Hematopoietic multipotent progenitor cell treated with erythropoietin and hydrocortisone succinate and interleukin-3 and kit ligand, for 8 days (in vitro differentiated cells): ENCODE measurements at regions not wholly inside any gene's neighbourhood (a gene's known extent, or its start where the extent isn't known, plus 50 kb on each side); places are given as distances from the start of the nearest gene placed in this dataset.

Experiments used
- DNase-seq: peaks from one replicate; pipeline ENCODE4 v3.0.0-alpha.2; 2015

DNA sequence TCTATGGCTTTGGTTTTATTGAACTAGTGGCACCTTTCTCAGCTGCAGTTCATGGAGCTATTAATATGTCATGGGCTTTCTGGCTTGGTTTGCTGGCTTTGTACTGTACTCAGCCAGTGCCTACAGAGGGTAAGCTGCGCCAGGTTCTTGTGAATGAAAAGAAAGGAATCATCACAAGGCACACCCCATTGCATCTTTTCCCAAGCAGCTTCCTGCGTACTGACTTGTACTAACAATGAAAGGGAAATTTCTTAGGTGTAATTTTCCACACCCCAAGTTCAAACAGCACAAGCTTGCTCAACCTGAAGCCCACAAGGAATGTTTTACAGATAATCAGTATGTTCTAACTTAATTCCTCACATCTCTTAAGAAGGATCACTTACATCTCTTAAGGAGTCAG lies 78.0 kb upstream of the TNFSF18 start:
- no peak for DNase-seq

- DNase-seq: no peak
Observed at GRCh38 chr1:173127369-173128307, 76.9 kb upstream of the TNFSF18 start.

DNA sequence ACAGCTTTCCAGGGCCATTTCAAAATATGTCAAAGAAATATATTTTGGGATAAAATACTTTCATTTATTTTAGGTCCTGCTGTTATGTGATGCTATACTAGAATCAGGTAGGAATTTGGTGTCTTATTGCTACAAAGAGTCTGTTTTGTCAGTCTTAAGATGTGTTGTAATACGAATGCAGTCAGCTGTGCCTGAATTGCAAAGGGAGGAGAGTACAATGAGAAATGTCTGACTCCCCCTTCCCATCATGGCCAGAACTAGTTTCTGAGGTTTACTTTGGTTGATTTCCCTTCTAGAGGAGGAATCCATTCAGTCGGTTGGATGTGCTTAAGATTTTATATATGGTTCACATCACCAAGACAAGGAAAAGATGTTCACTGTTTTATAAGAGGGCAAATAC lies 75.7 kb upstream of the TNFSF18 start:
- no peak for DNase-seq

DNA sequence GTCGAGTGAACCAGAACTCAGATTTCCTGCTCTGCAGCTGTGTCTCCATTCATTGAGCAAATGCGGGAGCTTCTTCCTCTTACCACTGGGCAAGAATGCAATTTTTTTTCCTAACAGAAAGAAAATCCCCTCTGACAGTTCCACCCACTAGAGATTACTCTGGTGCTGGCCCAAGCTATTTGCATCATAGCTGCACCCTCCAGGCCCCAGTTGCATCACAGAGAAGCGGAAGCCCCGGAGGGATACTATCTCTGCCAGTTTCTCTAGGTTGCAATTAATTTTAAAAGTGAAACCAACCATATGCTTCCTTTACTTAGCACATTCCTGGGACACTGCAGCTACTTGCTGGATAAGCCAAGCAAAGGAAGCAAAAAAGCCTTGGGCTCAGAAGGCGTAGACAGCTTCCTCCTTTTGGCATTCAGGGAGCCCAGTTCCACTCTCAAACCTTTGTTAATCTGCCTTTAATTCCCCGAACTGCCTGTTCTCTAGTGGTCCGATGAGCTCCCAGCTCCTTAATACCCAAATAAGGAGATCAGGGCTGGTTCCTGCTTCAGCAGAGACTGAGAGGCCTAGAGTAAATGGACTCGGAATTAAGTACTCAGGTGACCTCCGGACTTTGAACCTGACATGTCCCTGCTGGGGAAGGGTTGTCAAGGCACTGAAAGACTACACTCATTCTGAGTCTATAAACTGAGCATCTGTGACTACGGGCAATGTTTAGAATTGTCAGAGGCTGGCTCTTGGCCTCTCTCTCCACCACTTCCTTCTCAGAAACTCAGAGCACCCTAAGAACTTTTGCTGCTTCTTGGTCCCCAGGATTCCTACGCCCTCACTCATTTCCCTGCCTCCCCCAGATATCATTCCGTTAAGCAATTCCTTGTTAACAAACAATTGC lies 72.5 kb upstream of the TNFSF18 start:
- peak; percentile 22 for DNase-seq

- DNase-seq: no peak
Observed at GRCh38 chr1:173122344-173122935, 71.7 kb upstream of the TNFSF18 start.

DNA sequence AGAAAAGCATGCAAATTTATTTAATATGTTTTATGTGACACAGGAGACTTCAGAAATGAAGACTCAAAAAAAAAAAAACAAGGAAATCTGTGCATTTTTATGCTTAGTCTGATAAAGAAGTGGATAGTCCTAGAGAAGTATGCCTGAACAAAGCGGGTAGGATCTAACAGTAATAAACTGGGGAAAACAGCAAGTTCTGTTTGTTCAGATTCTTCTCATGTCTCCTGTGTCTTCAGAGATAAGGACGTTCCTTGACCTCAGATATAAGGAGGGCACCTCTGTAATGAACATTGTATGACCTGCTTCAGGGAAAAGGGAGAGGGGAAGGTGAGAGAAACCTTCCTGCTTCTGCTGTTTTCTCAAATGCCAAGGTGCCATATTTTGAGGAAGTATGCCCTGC lies 67.7 kb upstream of the TNFSF18 start:
- no peak for DNase-seq

DNA sequence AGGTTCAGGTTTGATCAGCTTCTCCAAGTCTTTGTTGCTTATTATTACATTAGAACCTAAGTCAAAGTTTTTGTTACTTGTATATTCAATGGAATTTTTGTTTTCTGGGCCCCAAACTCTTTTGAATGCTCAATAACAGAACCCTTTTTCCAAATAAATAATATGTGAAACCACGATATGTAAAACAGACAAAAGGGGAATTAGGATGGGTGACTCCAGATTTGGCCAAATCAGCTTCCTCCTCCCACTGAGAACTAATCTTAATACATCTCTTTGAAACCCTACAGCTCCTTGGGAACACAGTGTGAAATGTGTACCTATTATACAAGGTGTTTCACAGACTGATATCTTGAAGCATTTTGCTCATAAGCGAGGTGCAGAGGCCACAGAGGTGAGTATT lies 67.0 kb upstream of the TNFSF18 start:
- DNase-seq: no peak

DNA sequence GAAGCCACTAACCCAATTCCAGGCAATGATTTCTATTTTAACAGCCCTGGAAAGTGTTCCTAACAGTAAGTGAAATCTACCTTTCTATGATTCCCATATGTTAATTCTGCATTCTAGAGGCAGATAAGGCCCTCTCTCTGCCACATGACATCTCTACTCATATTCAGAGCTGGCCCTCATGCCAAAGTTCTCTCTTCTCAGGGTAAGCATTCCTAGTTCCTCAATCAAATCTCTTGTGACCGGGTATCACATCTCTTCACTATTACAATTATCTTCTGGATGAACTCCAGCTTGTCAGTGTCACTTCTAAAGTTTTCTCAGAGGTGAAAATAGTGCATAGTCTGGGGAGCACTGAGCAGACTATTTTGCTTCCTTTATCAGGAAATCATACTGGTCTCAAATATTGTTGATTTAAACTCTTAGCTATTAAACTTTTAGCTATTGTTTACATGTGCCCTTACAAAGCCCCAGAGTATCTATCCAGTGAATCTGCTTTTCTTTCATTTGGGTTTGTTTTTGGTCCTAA lies 66.4 kb upstream of the TNFSF18 start:
- DNase-seq: no peak

DNA sequence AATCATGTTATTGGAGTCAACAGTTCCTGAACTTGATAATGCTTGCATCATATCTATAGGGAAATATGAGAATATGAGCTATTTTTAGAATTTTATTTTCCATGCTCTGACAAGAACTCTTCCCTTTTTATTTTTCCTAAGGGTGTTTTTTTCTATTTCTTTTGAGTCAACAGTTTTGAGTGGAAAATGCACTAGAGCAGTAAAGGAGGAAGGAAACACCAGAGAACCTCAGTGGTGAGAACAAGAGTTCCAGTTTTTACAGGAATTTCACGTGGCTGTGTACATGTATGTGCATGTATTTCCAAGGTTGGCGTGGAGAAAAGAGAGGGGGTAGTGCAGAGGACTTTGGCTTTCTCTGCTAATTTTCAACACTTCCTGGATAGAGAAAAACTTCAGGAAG lies 63.6 kb upstream of the TNFSF18 start:
- DNase-seq: no peak

GRCh38 chr1:173113015-173113741 lies 62.4 kb upstream of the TNFSF18 start:
- no peak for DNase-seq

- no peak for DNase-seq
Observed at GRCh38 chr1:173112129-173112528, 61.4 kb upstream of the TNFSF18 start.

- no peak for DNase-seq
Observed at GRCh38 chr1:173107696-173108095, 57.0 kb upstream of the TNFSF18 start.

DNA sequence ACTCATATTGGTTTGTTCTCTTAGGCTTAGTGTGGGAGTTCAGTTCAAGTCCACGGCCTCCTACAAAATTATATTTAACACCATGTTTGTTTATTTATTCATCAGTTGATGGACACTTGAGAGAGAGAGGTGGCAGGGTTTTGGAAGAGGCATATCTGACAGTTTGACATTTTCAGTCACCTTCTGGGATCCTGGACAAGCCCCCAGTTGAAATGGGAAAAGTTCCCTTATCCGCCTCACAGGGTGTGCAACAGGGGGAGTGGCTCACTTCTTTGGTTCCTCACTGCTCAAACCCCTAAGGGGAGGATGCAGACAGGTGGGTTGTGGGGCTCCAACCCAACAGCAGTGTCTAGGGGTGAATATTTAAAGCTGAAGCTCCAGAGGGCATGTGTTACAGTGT lies 52.3 kb upstream of the TNFSF18 start:
- DNase-seq: no peak

- no peak for DNase-seq
Observed at GRCh38 chr1:173101589-173101988, 50.8 kb upstream of the TNFSF18 start.

GRCh38 chr1:173100476-173101107 lies 49.9 kb upstream of the TNFSF18 start:
- no peak for DNase-seq
